K562 (cell line): ENCODE measurements at regions not wholly inside any gene's neighbourhood (a gene's known extent, or its start where the extent isn't known, plus 50 kb on each side); places are given as distances from the start of the nearest gene placed in this dataset.

ENCODE experiments used
- ATAC-seq: fragments of 200-7000 bp; cut with Tn5 transposase; 3 replicates; pipeline ENCODE4 v1.9.1; 2020; ENCODE audit warnings: moderate library complexity
- BruUV-seq: library from RNA; stranded (reverse); fragments of 400-500 nt; replicated peaks from 2 replicates; lab custom pipeline; 2021; lab: Mats Ljungman, UMichigan
- CTCF ChIA-PET: fragments of 300-600 bp; formaldehyde crosslinking; extraction: SDS; loops from one replicate; lab custom pipeline; 2021; ENCODE audit warnings: low intra/inter-chr PET ratio; lab: Yijun Ruan, JAX
- POLR2A ChIA-PET: fragments of 300-600, 350-650 bp; sonication (Branson Sonifier 250); formaldehyde crosslinking; extraction: SDS; loops from one replicate; lab custom pipeline; 2021; ENCODE audit warnings: antibody characterized with exemption, inconsistent platforms; lab: Yijun Ruan, JAX
- DNase-seq, 4 experiments: peaks; one replicate each; pipeline versions ENCODE4 v3.0.0 to v3.0.0-alpha.2; 2011 to 2018; ENCODE audit warnings: low spot score in 3 of 4, mixed read lengths in 3 of 4; ENCODE audit errors: extremely low read depth in 1 of 4
- FAIRE-seq: peaks from 2 replicates; lab custom pipeline; 2011; peaks lifted over from hg19 to GRCh38; lab: Jason Lieb, UNC
- H2AFZ ChIP-seq: 2 replicates; pipeline ENCODE4 v1.6.0; 2011; ENCODE audit warnings: low read depth, low read length, control low read depth, inconsistent platforms
- H3K27ac ChIP-seq: fragments of 200-600 bp; 3 replicates; pipeline ENCODE4 v1.8.0; 2011; ENCODE audit warnings: low read depth, mild to moderate bottlenecking, control low read depth, inconsistent platforms, low read length, moderate library complexity, mixed read lengths; ENCODE audit errors: extremely low read depth
- H3K27me3 ChIP-seq, 2 experiments: fragments of 300-600 bp in 1 of 2; 2 replicates in 1 of 2; 3 replicates in 1 of 2; pipeline versions ENCODE4 v1.6.0 to v1.8.0; 2011; ENCODE audit warnings: inconsistent platforms in 2 of 2, low read length in 2 of 2, mild to moderate bottlenecking in 1 of 2, mixed read lengths in 1 of 2, moderate library complexity in 1 of 2; ENCODE audit not compliant: control insufficient read depth in 2 of 2, insufficient read depth in 2 of 2
- H3K36me3 ChIP-seq: fragments of 300-600 bp; 3 replicates; pipeline ENCODE4 v1.8.0; 2011; ENCODE audit warnings: mild to moderate bottlenecking, low read length, inconsistent platforms; ENCODE audit not compliant: control insufficient read depth, insufficient read depth
- H3K4me1 ChIP-seq, 2 experiments: fragments of 200-600 bp in 1 of 2; replicated peaks in 1 of 2; 2 replicates in 1 of 2; 3 replicates in 1 of 2; pipeline versions ENCODE4 v1.5.1 to v1.8.0; 2011; ENCODE audit warnings: inconsistent platforms in 2 of 2, low read length in 2 of 2, mild to moderate bottlenecking in 1 of 2, mixed read lengths in 1 of 2, moderate library complexity in 1 of 2; ENCODE audit not compliant: control insufficient read depth in 2 of 2, insufficient read depth in 2 of 2
- H3K4me2 ChIP-seq: 2 replicates; pipeline ENCODE4 v1.6.1; 2011; ENCODE audit warnings: low read length, control low read depth, inconsistent platforms, mixed read lengths; ENCODE audit not compliant: insufficient read depth
- H3K4me3 ChIP-seq: fragments of 200-600 bp; sonication (generic), shearing (Covaris generic); 2 replicates; pipeline ENCODE4 v1.5.1; 2016; ENCODE audit warnings: control low read depth, inconsistent platforms
- H3K79me2 ChIP-seq: fragments of 200-600 bp; 3 replicates; pipeline ENCODE4 v1.8.0; 2011; ENCODE audit warnings: low read length, inconsistent platforms; ENCODE audit not compliant: control insufficient read depth, insufficient read depth
- H3K9ac ChIP-seq, 2 experiments: 2 replicates each; pipeline versions ENCODE4 v1.6.0 to v1.6.1; 2011; ENCODE audit warnings: low read depth in 2 of 2, low read length in 2 of 2, control low read depth in 1 of 2, inconsistent platforms in 1 of 2, mild to moderate bottlenecking in 1 of 2, mixed read lengths in 1 of 2; ENCODE audit not compliant: insufficient read depth in 1 of 2
- H3K9me1 ChIP-seq: one replicate; pipeline ENCODE4 v1.6.0; 2011; ENCODE audit warnings: inconsistent platforms, mild to moderate bottlenecking, low read length, moderate library complexity; ENCODE audit not compliant: control insufficient read depth, insufficient read depth
- H3K9me3 ChIP-seq: replicated peaks from 2 replicates; pipeline ENCODE4 v1.5.1; 2011; ENCODE audit warnings: low read depth, low read length, inconsistent platforms; ENCODE audit not compliant: control insufficient read depth, insufficient read depth
- H4K20me1 ChIP-seq: replicated peaks from 2 replicates; pipeline ENCODE4 v1.6.1; 2011; ENCODE audit warnings: low read length, inconsistent platforms, mixed read lengths; ENCODE audit not compliant: control insufficient read depth, insufficient read depth
- HNRNPLL ChIP-seq: fragments of 200-400 bp; formaldehyde crosslinking; IDR thresholded peaks from 2 replicates; pipeline ENCODE4 v1.6.1; 2017; ENCODE audit warnings: low read length, low read depth, mild to moderate bottlenecking; ENCODE audit not compliant: poor library complexity, severe bottlenecking
- ZC3H4 ChIP-seq: sonication (generic); formaldehyde crosslinking; IDR thresholded peaks from 2 replicates; pipeline ENCODE4 v1.9.0; 2021; ENCODE audit warnings: missing genetic modification reagents, borderline replicate concordance
- WGBS: fragments of 100-300 bp; shearing (Covaris generic); methylation state at CpG from one replicate; pipeline ENCODE4 v1.1.6; 2016; ENCODE audit warnings: low coverage, mixed read lengths; ENCODE audit not compliant: insufficient coverage; ENCODE audit errors: missing lambda C conversion rate; 5-methylcytosine and 5-hydroxymethylcytosine counted together
- in situ Hi-C: fragments of 300-500 bp; cut with MboI; formaldehyde crosslinking; loops from 4 replicates; pipeline ENCODE4 v1.15.0; 2018; ENCODE audit warnings: inconsistent platforms, mixed read lengths
- intact Hi-C: fragments of 100-400 bp; cut with micrococcal nuclease; formaldehyde crosslinking; loops from 2 replicates; pipeline ENCODE4 v1.14.2; 2022
- TF ChIP-seq, protein P1 (sequence below): fragments of 150-350 bp; conservative IDR thresholded peaks from 2 replicates; pipeline ENCODE4 v1.6.1; 2014; ENCODE audit warnings: low read length

DNA sequence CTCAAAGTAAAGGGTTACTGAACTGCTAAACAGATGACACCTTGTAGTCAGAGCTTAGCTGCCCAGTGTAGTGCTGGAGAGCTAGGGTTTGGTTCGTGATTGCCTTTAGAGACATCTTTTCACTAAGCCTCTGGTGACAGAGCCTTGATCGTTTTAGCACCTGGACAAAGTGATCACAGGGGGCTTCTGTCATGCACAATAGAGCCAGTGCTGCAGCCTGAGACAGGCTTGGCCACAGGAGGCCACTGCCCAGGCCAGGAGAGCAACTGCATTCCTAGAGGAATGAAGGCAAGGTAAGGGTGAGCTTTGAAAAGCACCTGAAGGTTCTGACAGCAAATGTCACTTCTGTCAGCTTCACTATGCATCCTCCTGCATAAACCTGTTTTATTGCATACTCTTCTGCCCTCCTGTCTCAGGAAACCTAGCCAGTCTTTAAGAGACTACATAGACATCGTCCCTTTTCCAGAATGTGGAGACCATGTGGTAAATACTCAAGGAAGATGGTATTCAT lies 122.9 kb downstream of the NPY start:
- no peak overlapping the region for H2AFZ ChIP-seq
- H3K9me3 ChIP-seq: no peaks in the 10 kb centered on the region
- H3K27ac ChIP-seq: no peak overlapping the region
- H3K36me3 ChIP-seq: no peaks in the 10 kb centered on the region
- no peaks in the 10 kb centered on the region for H4K20me1 ChIP-seq
- H3K27me3 ChIP-seq: peaks cover 0 to 2% of the 10 kb centered on the region in 2 experiments; a peak in 3 of 5 replicates
- no peak for ATAC-seq
- H3K9me1 ChIP-seq: no peaks in the 10 kb centered on the region
- WGBS: 0% methylated on average over 3 of the region's 3 CpGs
- H3K9ac ChIP-seq: no peak overlapping the region
- FAIRE-seq: no peak
- in situ Hi-C loops: no loop called here
- no peak overlapping the region for H3K4me2 ChIP-seq
- no peak for DNase-seq
- no peaks in the 10 kb centered on the region for H3K4me1 ChIP-seq
- intact Hi-C loops: loop anchor here (5.0 kb wide), 1 partner anchor 260 kb away; no protein-coding TSS in a partner anchor
- POLR2A ChIA-PET: interaction anchor here (0.6 kb wide), 1 partner anchor 302 kb away, joined by 3 read pairs; no protein-coding TSS in a partner anchor
- H3K4me3 ChIP-seq: no peak overlapping the region
- no peak for TF ChIP-seq HNRNPLL
- TF ChIP-seq, protein P1, sequence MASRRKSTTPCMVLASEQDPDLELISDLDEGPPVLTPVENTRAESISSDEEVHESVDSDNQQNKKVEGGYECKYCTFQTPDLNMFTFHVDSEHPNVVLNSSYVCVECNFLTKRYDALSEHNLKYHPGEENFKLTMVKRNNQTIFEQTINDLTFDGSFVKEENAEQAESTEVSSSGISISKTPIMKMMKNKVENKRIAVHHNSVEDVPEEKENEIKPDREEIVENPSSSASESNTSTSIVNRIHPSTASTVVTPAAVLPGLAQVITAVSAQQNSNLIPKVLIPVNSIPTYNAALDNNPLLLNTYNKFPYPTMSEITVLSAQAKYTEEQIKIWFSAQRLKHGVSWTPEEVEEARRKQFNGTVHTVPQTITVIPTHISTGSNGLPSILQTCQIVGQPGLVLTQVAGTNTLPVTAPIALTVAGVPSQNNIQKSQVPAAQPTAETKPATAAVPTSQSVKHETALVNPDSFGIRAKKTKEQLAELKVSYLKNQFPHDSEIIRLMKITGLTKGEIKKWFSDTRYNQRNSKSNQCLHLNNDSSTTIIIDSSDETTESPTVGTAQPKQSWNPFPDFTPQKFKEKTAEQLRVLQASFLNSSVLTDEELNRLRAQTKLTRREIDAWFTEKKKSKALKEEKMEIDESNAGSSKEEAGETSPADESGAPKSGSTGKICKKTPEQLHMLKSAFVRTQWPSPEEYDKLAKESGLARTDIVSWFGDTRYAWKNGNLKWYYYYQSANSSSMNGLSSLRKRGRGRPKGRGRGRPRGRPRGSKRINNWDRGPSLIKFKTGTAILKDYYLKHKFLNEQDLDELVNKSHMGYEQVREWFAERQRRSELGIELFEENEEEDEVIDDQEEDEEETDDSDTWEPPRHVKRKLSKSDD: no peak
- TF ChIP-seq ZC3H4 (CRISPR knock-in tag): no peak
- no peaks in the 10 kb centered on the region for H3K79me2 ChIP-seq
- no TSS peak for BruUV-seq
- CTCF ChIA-PET: no interaction called here
